Neural cell (in vitro differentiated cells): ENCODE measurements at regions not wholly inside any gene's neighbourhood (a gene's known extent, or its start where the extent isn't known, plus 50 kb on each side); places are given as distances from the start of the nearest gene placed in this dataset.

Experiments used
- H2AFZ ChIP-seq: fragments of 200-600, 300-800 bp; sonication (generic), shearing (Covaris generic); 2 replicates; pipeline ENCODE4 v1.6.0; 2014; ENCODE audit warnings: low read depth, mild to moderate bottlenecking, antibody characterized with exemption, low read length, moderate library complexity
- H3F3A ChIP-seq: fragments of 200-600 bp; shearing (Covaris generic); 2 replicates; pipeline ENCODE4 v1.6.1; 2016; ENCODE audit warnings: mild to moderate bottlenecking, moderate library complexity, mixed read lengths, antibody characterized with exemption, low read length; ENCODE audit not compliant: insufficient read depth, poor library complexity, severe bottlenecking
- H3K27ac ChIP-seq: fragments of 200-600, 300-800 bp; sonication (generic), shearing (Covaris generic); 2 replicates; pipeline ENCODE4 v1.5.1; 2014; ENCODE audit warnings: mild to moderate bottlenecking, low read length, moderate library complexity
- H3K27me3 ChIP-seq: fragments of 300-800, 200-600 bp; sonication (generic), shearing (Covaris generic); 2 replicates; pipeline ENCODE4 v1.6.0; 2014; ENCODE audit warnings: mild to moderate bottlenecking, low read depth, low read length, moderate library complexity; ENCODE audit not compliant: insufficient read depth
- H3K36me3 ChIP-seq: fragments of 300-800, 200-600 bp; sonication (generic), shearing (Covaris generic); 2 replicates; pipeline ENCODE4 v1.5.1; 2014; ENCODE audit warnings: mild to moderate bottlenecking, antibody characterized with exemption, low read length, moderate library complexity; ENCODE audit not compliant: insufficient read depth
- H3K4me2 ChIP-seq: fragments of 300-800, 200-600 bp; sonication (generic), shearing (Covaris generic); 2 replicates; pipeline ENCODE4 v1.6.0; 2014; ENCODE audit warnings: mild to moderate bottlenecking, low read length
- H3K4me3 ChIP-seq: fragments of 300-800, 200-600 bp; sonication (generic), shearing (Covaris generic); 2 replicates; pipeline ENCODE4 v1.5.1; 2014; ENCODE audit warnings: mild to moderate bottlenecking, low read length, moderate library complexity
- H3K79me2 ChIP-seq: fragments of 200-600 bp; shearing (Covaris generic); replicated peaks from 2 replicates; pipeline ENCODE4 v1.6.0; 2014; ENCODE audit warnings: mild to moderate bottlenecking, low read length, moderate library complexity; ENCODE audit not compliant: insufficient read depth
- H3K9ac ChIP-seq: fragments of 300-800, 200-600 bp; sonication (generic), shearing (Covaris generic); 2 replicates; pipeline ENCODE4 v1.6.1; 2016; ENCODE audit warnings: mild to moderate bottlenecking, low read length, mixed read lengths
- H3K9me2 ChIP-seq: fragments of 200-600 bp; shearing (Covaris generic); 2 replicates; pipeline ENCODE4 v1.6.1; 2016; ENCODE audit warnings: mild to moderate bottlenecking, low read length, mixed read lengths; ENCODE audit not compliant: insufficient read depth
- H3K9me3 ChIP-seq: fragments of 200-600, 300-800 bp; sonication (generic), shearing (Covaris generic); 2 replicates; pipeline ENCODE4 v1.6.1; 2016; ENCODE audit warnings: mild to moderate bottlenecking, mixed run types, low read length, moderate library complexity, mixed read lengths
- H4K20me1 ChIP-seq: fragments of 200-600 bp; shearing (Covaris generic); 2 replicates; pipeline ENCODE4 v1.6.1; 2016; ENCODE audit warnings: mild to moderate bottlenecking, mixed run types; ENCODE audit not compliant: insufficient read depth
- CTCF ChIP-seq: fragments of 450-650 bp; IDR thresholded peaks from 2 replicates; pipeline ENCODE4 v1.5.1; 2014; ENCODE audit warnings: antibody characterized with exemption, mild to moderate bottlenecking, moderate library complexity; ENCODE audit not compliant: poor library complexity, severe bottlenecking
- EP300 ChIP-seq: fragments of 450-650 bp; conservative IDR thresholded peaks from 2 replicates; pipeline ENCODE4 v1.6.1; 2014; ENCODE audit warnings: antibody characterized with exemption, mild to moderate bottlenecking, moderate library complexity; ENCODE audit not compliant: poor library complexity, severe bottlenecking
- EZH2 ChIP-seq: fragments of 200-600, 300-800 bp; shearing (Covaris generic), sonication (generic); IDR thresholded peaks from 2 replicates; pipeline ENCODE4 v1.6.1; 2014; ENCODE audit warnings: antibody characterized with exemption, low read length, borderline replicate concordance, mild to moderate bottlenecking; ENCODE audit not compliant: insufficient read depth, poor library complexity, severe bottlenecking
- MXI1 ChIP-seq: fragments of 450-650 bp; conservative IDR thresholded peaks from 2 replicates; pipeline ENCODE4 v1.6.1; 2014; ENCODE audit warnings: antibody characterized with exemption, mild to moderate bottlenecking; ENCODE audit not compliant: poor library complexity, severe bottlenecking
- POLR2AphosphoS5 ChIP-seq: IDR thresholded peaks from 2 replicates; pipeline ENCODE4 v1.6.1; 2012
- RAD21 ChIP-seq: fragments of 450-650 bp; conservative IDR thresholded peaks from 2 replicates; pipeline ENCODE4 v1.6.1; 2014; ENCODE audit warnings: antibody characterized with exemption, mild to moderate bottlenecking, moderate library complexity
- SMC3 ChIP-seq: fragments of 450-650 bp; conservative IDR thresholded peaks from 2 replicates; pipeline ENCODE4 v1.6.1; 2014; ENCODE audit warnings: antibody characterized with exemption, mild to moderate bottlenecking, moderate library complexity; ENCODE audit not compliant: poor library complexity
- TAF1 ChIP-seq: IDR thresholded peaks from 2 replicates; pipeline ENCODE4 v1.6.1; 2012; ENCODE audit warnings: low read depth
- TF ChIP-seq, protein P1 (sequence below): IDR thresholded peaks from 2 replicates; pipeline ENCODE4 v1.6.1; 2012; ENCODE audit warnings: borderline replicate concordance

DNA sequence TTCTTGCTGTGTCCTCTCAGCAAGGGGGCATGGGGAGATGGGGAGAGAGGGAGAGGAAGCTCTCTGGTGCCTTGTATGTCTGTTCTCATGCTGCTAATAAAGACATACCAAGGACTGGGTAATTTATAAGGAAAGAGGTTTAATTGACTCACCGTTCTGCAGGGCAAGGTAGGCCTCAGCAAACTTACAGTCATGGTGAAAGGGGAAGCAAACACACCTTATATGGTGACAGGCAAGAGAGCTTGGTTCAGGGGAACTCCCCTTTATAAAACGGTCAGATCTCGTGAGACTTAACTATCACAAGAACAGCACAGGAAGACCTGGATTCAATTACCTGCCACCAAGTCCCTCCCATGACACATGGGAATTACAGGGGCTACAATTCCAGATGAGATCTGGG lies 464.7 kb upstream of the CELF2 start:
- no peak overlapping the region for H2AFZ ChIP-seq
- H4K20me1 ChIP-seq: no peaks in the 10 kb centered on the region
- H3K4me3 ChIP-seq: no peak overlapping the region
- H3K9me3 ChIP-seq: no peaks in the 10 kb centered on the region
- no peaks in the 10 kb centered on the region for H3K9me2 ChIP-seq
- H3K79me2 ChIP-seq: no peaks in the 10 kb centered on the region
- H3K27me3 ChIP-seq: no peaks in the 10 kb centered on the region
- no peaks in the 10 kb centered on the region for H3F3A ChIP-seq
- no peak for TF ChIP-seq TAF1
- TF ChIP-seq EP300: no peak
- no peak for TF ChIP-seq RAD21
- no peak for TF ChIP-seq CTCF
- TF ChIP-seq POLR2AphosphoS5: no peak
- TF ChIP-seq, protein P1, sequence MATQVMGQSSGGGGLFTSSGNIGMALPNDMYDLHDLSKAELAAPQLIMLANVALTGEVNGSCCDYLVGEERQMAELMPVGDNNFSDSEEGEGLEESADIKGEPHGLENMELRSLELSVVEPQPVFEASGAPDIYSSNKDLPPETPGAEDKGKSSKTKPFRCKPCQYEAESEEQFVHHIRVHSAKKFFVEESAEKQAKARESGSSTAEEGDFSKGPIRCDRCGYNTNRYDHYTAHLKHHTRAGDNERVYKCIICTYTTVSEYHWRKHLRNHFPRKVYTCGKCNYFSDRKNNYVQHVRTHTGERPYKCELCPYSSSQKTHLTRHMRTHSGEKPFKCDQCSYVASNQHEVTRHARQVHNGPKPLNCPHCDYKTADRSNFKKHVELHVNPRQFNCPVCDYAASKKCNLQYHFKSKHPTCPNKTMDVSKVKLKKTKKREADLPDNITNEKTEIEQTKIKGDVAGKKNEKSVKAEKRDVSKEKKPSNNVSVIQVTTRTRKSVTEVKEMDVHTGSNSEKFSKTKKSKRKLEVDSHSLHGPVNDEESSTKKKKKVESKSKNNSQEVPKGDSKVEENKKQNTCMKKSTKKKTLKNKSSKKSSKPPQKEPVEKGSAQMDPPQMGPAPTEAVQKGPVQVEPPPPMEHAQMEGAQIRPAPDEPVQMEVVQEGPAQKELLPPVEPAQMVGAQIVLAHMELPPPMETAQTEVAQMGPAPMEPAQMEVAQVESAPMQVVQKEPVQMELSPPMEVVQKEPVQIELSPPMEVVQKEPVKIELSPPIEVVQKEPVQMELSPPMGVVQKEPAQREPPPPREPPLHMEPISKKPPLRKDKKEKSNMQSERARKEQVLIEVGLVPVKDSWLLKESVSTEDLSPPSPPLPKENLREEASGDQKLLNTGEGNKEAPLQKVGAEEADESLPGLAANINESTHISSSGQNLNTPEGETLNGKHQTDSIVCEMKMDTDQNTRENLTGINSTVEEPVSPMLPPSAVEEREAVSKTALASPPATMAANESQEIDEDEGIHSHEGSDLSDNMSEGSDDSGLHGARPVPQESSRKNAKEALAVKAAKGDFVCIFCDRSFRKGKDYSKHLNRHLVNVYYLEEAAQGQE: no peak
- no peak for TF ChIP-seq SMC3
- no peak for TF ChIP-seq MXI1
- TF ChIP-seq EZH2: no peak
- no peaks in the 10 kb centered on the region for H3K36me3 ChIP-seq
- H3K27ac ChIP-seq: no peak overlapping the region
- H3K4me2 ChIP-seq: no peak overlapping the region
- no peak overlapping the region for H3K9ac ChIP-seq

DNA sequence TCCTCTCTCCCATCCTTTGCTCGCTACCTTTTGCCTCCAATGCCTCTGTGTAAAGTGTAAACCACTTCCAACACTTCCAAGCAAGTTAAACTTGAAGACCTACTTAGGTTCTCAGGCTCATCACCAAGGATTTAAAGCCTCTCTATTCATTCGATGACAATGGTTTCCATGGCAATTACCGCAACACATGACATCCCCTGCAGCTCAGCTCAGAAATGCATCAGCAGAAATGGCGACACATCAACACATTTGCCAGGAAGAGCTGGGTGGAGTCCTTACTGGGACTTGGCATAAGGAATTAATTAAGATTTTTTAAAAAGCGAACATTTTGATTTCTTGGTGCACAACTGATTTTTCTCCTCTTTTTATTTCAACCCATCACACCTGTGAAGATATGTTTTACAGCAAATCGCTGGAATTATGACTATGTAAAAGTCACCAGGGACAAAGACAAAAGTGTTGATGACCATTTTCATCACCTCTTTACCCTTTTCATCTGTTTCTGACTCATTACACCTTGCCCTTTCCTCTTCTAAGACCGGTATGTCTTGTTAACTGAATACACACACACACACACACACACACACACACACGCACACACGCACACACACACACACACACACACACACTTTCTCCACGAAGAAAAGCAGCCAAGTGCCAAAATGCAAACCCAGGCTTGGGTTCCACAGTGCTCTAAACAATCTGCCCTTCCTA lies 453.4 kb upstream of the CELF2 start:
- Histone ChIP-seq H3K27me3 (no peaks in the 10 kb centered on the region), H3K9me3 (no peaks in the 10 kb centered on the region), H2AFZ (no peak overlapping the region), H3F3A (no peaks in the 10 kb centered on the region), H3K79me2 (no peaks in the 10 kb centered on the region), H3K9ac (peak overlapping the region; percentile 25), H4K20me1 (no peaks in the 10 kb centered on the region), H3K9me2 (no peaks in the 10 kb centered on the region), H3K36me3 (no peaks in the 10 kb centered on the region), H3K4me3 (no peak overlapping the region), H3K4me2 (peak overlapping the region; percentile 8), H3K27ac (peak overlapping the region; percentile 68)
- TF ChIP-seq MXI1 (no peak), RAD21 (peak; percentile 29), TAF1 (no peak), POLR2AphosphoS5 (peak; percentile 64), EZH2 (no peak), CTCF (no peak), SMC3 (peak; percentile 35), EP300 (peak; percentile 77)
- TF ChIP-seq, protein P1: no peak
